Activated CD8-positive, alpha-beta T cell treated with anti-CD3 and anti-CD28 coated beads for 36 hours (primary cell): ENCODE measurements at regions not wholly inside any gene's neighbourhood (a gene's known extent, or its start where the extent isn't known, plus 50 kb on each side); places are given as distances from the start of the nearest gene placed in this dataset.

ENCODE experiments used
- ATAC-seq: fragments of 200-7000 bp; cut with Tn5 transposase; one replicate; pipeline ENCODE4 v1.10.0; 2021; ENCODE audit warnings: mild to moderate bottlenecking, moderate library complexity
- CTCF ChIA-PET: fragments of 350-600 bp; sonication (Branson Sonifier 250); formaldehyde crosslinking; loops from one replicate; lab custom pipeline; 2021; ENCODE audit warnings: antibody characterized with exemption; lab: Charles Lee
- POLR2A ChIA-PET: fragments of 350-600 bp; sonication (Branson Sonifier 250); formaldehyde crosslinking; loops from one replicate; lab custom pipeline; 2021; ENCODE audit warnings: antibody characterized with exemption; lab: Charles Lee
- DNase-seq: peaks from one replicate; pipeline ENCODE4 v3.0.0-alpha.2; 2020
- H3K27ac Mint-ChIP-seq: one replicate; pipeline ENCODE4 v1.8.0; 2021; ENCODE audit warnings: mild to moderate bottlenecking, mixed read lengths
- H3K27me3 Mint-ChIP-seq: one replicate; pipeline ENCODE4 v1.8.0; 2021; ENCODE audit warnings: mixed read lengths
- H3K36me3 Mint-ChIP-seq: one replicate; pipeline ENCODE4 v1.8.0; 2021; ENCODE audit warnings: low read depth, mixed read lengths
- H3K4me1 Mint-ChIP-seq: one replicate; pipeline ENCODE4 v1.8.0; 2021; ENCODE audit warnings: low read depth, mixed read lengths
- H3K4me3 Mint-ChIP-seq: one replicate; pipeline ENCODE4 v1.8.0; 2021; ENCODE audit warnings: mild to moderate bottlenecking, moderate library complexity, mixed read lengths
- H3K9me3 Mint-ChIP-seq: one replicate; pipeline ENCODE4 v1.8.0; 2021; ENCODE audit warnings: mixed read lengths
- CTCF ChIP-seq: fragments of 200-600 bp; IDR thresholded peaks from one replicate; pipeline ENCODE4 v1.8.0; 2022; ENCODE audit warnings: antibody characterized with exemption, mild to moderate bottlenecking
- intact Hi-C: fragments of 100-400 bp; cut with micrococcal nuclease; formaldehyde crosslinking; loops from one replicate; pipeline ENCODE4 v1.10.0; 2022

GRCh38 chr1:184907500-184907899 is 66.8 kb downstream of the NIBAN1 start:
- Mint-ChIP-seq H3K27me3 (no peaks in the 10 kb centered on the region), H3K9me3 (peaks cover 2% of the 10 kb centered on the region), H3K36me3 (no peaks in the 10 kb centered on the region), H3K27ac (no peak overlapping the region), H3K4me1 (peaks cover 12% of the 10 kb centered on the region), H3K4me3 (no peak overlapping the region)
- POLR2A ChIA-PET, result no interaction called here
- DNase-seq (no peak), ATAC-seq (no peak)
- intact Hi-C loops, result no loop called here
- TF ChIP-seq CTCF, result no peak
- CTCF ChIA-PET, result interaction anchor here (1.4 kb wide), 1 partner anchor 75 kb away, joined by 3 read pairs; no protein-coding TSS in a partner anchor

- intact Hi-C loops, result no loop called here
- H3K27me3 Mint-ChIP-seq, result no peaks in the 10 kb centered on the region
- peaks cover 2% of the 10 kb centered on the region for H3K9me3 Mint-ChIP-seq
- ChIA-PET CTCF (interaction anchor here (1.4 kb wide), 1 partner anchor 76 kb away, joined by 3 read pairs; no protein-coding TSS in a partner anchor), POLR2A (interaction anchor here (0.6 kb wide), 1 partner anchor 242 kb away, joined by 3 read pairs; no protein-coding TSS in a partner anchor)
- no peaks in the 10 kb centered on the region for H3K36me3 Mint-ChIP-seq
- H3K4me3 Mint-ChIP-seq, result no peak overlapping the region
- ATAC-seq, result no peak
- no peak overlapping the region for H3K27ac Mint-ChIP-seq
- no peak for DNase-seq
- peaks cover 12% of the 10 kb centered on the region for H3K4me1 Mint-ChIP-seq
- no peak for TF ChIP-seq CTCF
Observed at GRCh38 chr1:184906761-184907160, 67.5 kb downstream of the NIBAN1 start.

- ChIA-PET POLR2A (no interaction called here), CTCF (interaction anchor here (1.3 kb wide), 1 partner anchor 76 kb away, joined by 4 read pairs; no protein-coding TSS in a partner anchor)
- ATAC-seq (no peak), DNase-seq (no peak)
- Mint-ChIP-seq H3K36me3 (no peaks in the 10 kb centered on the region), H3K9me3 (peaks cover 2% of the 10 kb centered on the region), H3K27ac (no peak overlapping the region), H3K4me3 (no peak overlapping the region), H3K27me3 (no peaks in the 10 kb centered on the region), H3K4me1 (peaks cover 12% of the 10 kb centered on the region)
- intact Hi-C loops, result no loop called here
- no peak for TF ChIP-seq CTCF
Observed at GRCh38 chr1:184905601-184906322, 68.5 kb downstream of the NIBAN1 start.

GRCh38 chr1:184903111-184903692 is 71.1 kb downstream of the NIBAN1 start:
- Mint-ChIP-seq H3K4me3 (no peak overlapping the region), H3K4me1 (peaks cover 12% of the 10 kb centered on the region), H3K36me3 (no peaks in the 10 kb centered on the region), H3K9me3 (peaks cover 2% of the 10 kb centered on the region), H3K27me3 (peaks cover 2% of the 10 kb centered on the region), H3K27ac (no peak overlapping the region)
- POLR2A ChIA-PET, result interaction anchor here (1.0 kb wide), 1 partner anchor 16 kb away, joined by 3 read pairs; no protein-coding TSS in a partner anchor
- ATAC-seq (no peak), DNase-seq (no peak)
- no peak for TF ChIP-seq CTCF
- intact Hi-C loops, result no loop called here
- CTCF ChIA-PET, result interaction anchor here (0.9 to 2.8 kb wide), 2 partner anchors 79 to 267 kb away, joined by 3 to 8 read pairs; no protein-coding TSS in a partner anchor

GRCh38 chr1:184900507-184900906 is 73.8 kb downstream of the NIBAN1 start:
- no peak for TF ChIP-seq CTCF
- Mint-ChIP-seq H3K4me3 (no peak overlapping the region), H3K4me1 (peaks cover 12% of the 10 kb centered on the region), H3K27ac (no peak overlapping the region), H3K36me3 (peaks cover 11% of the 10 kb centered on the region), H3K27me3 (peaks cover 3% of the 10 kb centered on the region), H3K9me3 (peaks cover 2% of the 10 kb centered on the region)
- ChIA-PET POLR2A (no interaction called here), CTCF (interaction anchor here (0.9 to 1.3 kb wide), 2 partner anchors 82 to 94 kb away, joined by 3 to 4 read pairs; no protein-coding TSS in a partner anchor)
- DNase-seq (no peak), ATAC-seq (no peak)
- intact Hi-C loops, result no loop called here
